Calu3 (cell line): ENCODE measurements at regions not wholly inside any gene's neighbourhood (a gene's known extent, or its start where the extent isn't known, plus 50 kb on each side); places are given as distances from the start of the nearest gene placed in this dataset.
"Not testable (repeated sequence)": the region's sequence is repeated elsewhere in the genome, so short reads cannot be mapped to it uniquely, and the experiment has no call there.

Source experiments
- BruUV-seq: library from RNA; stranded (reverse); fragments of 400-500 nt; replicated peaks from 2 replicates; lab custom pipeline; 2021; lab: Mats Ljungman, UMichigan
- CTCF ChIA-PET: fragments of 300-600 bp; sonication (Branson Sonifier 250); formaldehyde crosslinking; loops from one replicate; lab custom pipeline; 2022; ENCODE audit warnings: antibody characterized with exemption; lab: Charles Lee
- DNase-seq: peaks from one replicate; pipeline ENCODE4 v3.0.0; 2022
- H3K27ac Mint-ChIP-seq: one replicate; pipeline ENCODE4 v1.8.0; 2022; ENCODE audit warnings: mixed read lengths; ENCODE audit not compliant: unreplicated experiment
- H3K27me3 Mint-ChIP-seq: one replicate; pipeline ENCODE4 v1.8.0; 2022; ENCODE audit warnings: mixed read lengths; ENCODE audit not compliant: unreplicated experiment
- H3K36me3 Mint-ChIP-seq: one replicate; pipeline ENCODE4 v1.8.0; 2022; ENCODE audit warnings: mild to moderate bottlenecking, moderate library complexity, mixed read lengths; ENCODE audit not compliant: insufficient read depth, unreplicated experiment
- H3K4me1 Mint-ChIP-seq: one replicate; pipeline ENCODE4 v1.8.0; 2022; ENCODE audit warnings: mild to moderate bottlenecking, low read depth, mixed read lengths; ENCODE audit not compliant: unreplicated experiment
- H3K4me3 Mint-ChIP-seq: one replicate; pipeline ENCODE4 v1.8.0; 2022; ENCODE audit warnings: mild to moderate bottlenecking, low read depth, moderate library complexity, mixed read lengths; ENCODE audit not compliant: unreplicated experiment
- H3K9me3 Mint-ChIP-seq: one replicate; pipeline ENCODE4 v1.8.0; 2022; ENCODE audit warnings: low read depth, mixed read lengths; ENCODE audit not compliant: unreplicated experiment
- CTCF ChIP-seq: fragments of 200-600 bp; IDR thresholded peaks from one replicate; pipeline ENCODE4 v1.8.0; 2022; ENCODE audit warnings: antibody characterized with exemption; ENCODE audit not compliant: unreplicated experiment
- intact Hi-C: fragments of 100-400 bp; cut with micrococcal nuclease; formaldehyde crosslinking; loops from one replicate; pipeline ENCODE4 v1.10.0; 2022; ENCODE audit not compliant: unreplicated experiment

- intact Hi-C loops: no loop called here
- no peak for TF ChIP-seq CTCF
- H3K27me3 Mint-ChIP-seq: no peaks in the 10 kb centered on the region
- DNase-seq: no peak
- H3K27ac Mint-ChIP-seq: no peak overlapping the region
- CTCF ChIA-PET: no interaction called here
- BruUV-seq: no TSS peak
- no peaks in the 10 kb centered on the region for H3K9me3 Mint-ChIP-seq
- no peaks in the 10 kb centered on the region for H3K36me3 Mint-ChIP-seq
- no peak overlapping the region for H3K4me3 Mint-ChIP-seq
- H3K4me1 Mint-ChIP-seq: no peaks in the 10 kb centered on the region
Observed at GRCh38 chr18:38170845-38171244, 605.2 kb upstream of the CELF4 start.

GRCh38 chr18:38167623-38168022, 602.0 kb upstream of the CELF4 start:
- peaks cover 3% of the 10 kb centered on the region for H3K9me3 Mint-ChIP-seq
- no peak for DNase-seq
- H3K36me3 Mint-ChIP-seq: no peaks in the 10 kb centered on the region
- H3K27ac Mint-ChIP-seq: no peak overlapping the region
- intact Hi-C loops: no loop called here
- no peak overlapping the region for H3K4me3 Mint-ChIP-seq
- H3K4me1 Mint-ChIP-seq: no peaks in the 10 kb centered on the region
- CTCF ChIA-PET: no interaction called here
- no peaks in the 10 kb centered on the region for H3K27me3 Mint-ChIP-seq
- TF ChIP-seq CTCF: no peak
- no TSS peak for BruUV-seq

GRCh38 chr18:38153116-38153515, 587.5 kb upstream of the CELF4 start:
- CTCF ChIA-PET: interaction anchor here (0.7 kb wide), 1 partner anchor 105 kb away, joined by 3 read pairs; no protein-coding TSS in a partner anchor
- H3K36me3 Mint-ChIP-seq, H3K4me3 Mint-ChIP-seq, DNase-seq, H3K27ac Mint-ChIP-seq, BruUV-seq, intact Hi-C loops, H3K27me3 Mint-ChIP-seq, H3K4me1 Mint-ChIP-seq: not testable (repeated sequence)
- peaks cover 10% of the 10 kb centered on the region for H3K9me3 Mint-ChIP-seq

- Mint-ChIP-seq H3K27ac (no peak overlapping the region), H3K4me3 (no peak overlapping the region), H3K27me3 (no peaks in the 10 kb centered on the region), H3K9me3 (no peaks in the 10 kb centered on the region), H3K36me3 (no peaks in the 10 kb centered on the region), H3K4me1 (no peaks in the 10 kb centered on the region)
- BruUV-seq: no TSS peak
- no peak for DNase-seq
- no peak for TF ChIP-seq CTCF
- intact Hi-C loops: no loop called here
- CTCF ChIA-PET: no interaction called here
Observed at GRCh38 chr18:38116716-38117115, 551.1 kb upstream of the CELF4 start.

- H3K4me3 Mint-ChIP-seq: no peak overlapping the region
- CTCF ChIA-PET: no interaction called here
- no peak for DNase-seq
- H3K4me1 Mint-ChIP-seq: no peaks in the 10 kb centered on the region
- H3K36me3 Mint-ChIP-seq: no peaks in the 10 kb centered on the region
- no peaks in the 10 kb centered on the region for H3K27me3 Mint-ChIP-seq
- H3K27ac Mint-ChIP-seq: no peak overlapping the region
- TF ChIP-seq CTCF: no peak
- peaks cover 3% of the 10 kb centered on the region for H3K9me3 Mint-ChIP-seq
- intact Hi-C loops: no loop called here
- no TSS peak for BruUV-seq
Observed at GRCh38 chr18:38115201-38115600, 549.6 kb upstream of the CELF4 start.
